Pancreas (tissue), 10 donors: ENCODE measurements at regions not wholly inside any gene's neighbourhood (a gene's known extent, or its start where the extent isn't known, plus 50 kb on each side); places are given as distances from the start of the nearest gene placed in this dataset.

ENCODE experiments used
- ATAC-seq, 4 donors: fragments of 200-7000 bp; cut with Tn5 transposase; one replicate each; pipeline versions ENCODE4 v1.8.0 to v1.9.1; 2020; ENCODE audit warnings: mild to moderate bottlenecking in 4 of 4, moderate library complexity in 4 of 4
- DNase-seq, 6 donors: peaks; one replicate each; pipeline ENCODE4 v3.0.0-alpha.2; 2020
- FAIRE-seq: peaks from 2 replicates; lab custom pipeline; 2012; peaks lifted over from hg19 to GRCh38; lab: Jason Lieb, UNC
- H3K27ac ChIP-seq, 4 donors: fragments of 200-600 bp; sonication (generic); 1 replicate in 3 of 4; 2 replicates in 1 of 4; pipeline versions ENCODE4 v1.5.0 to v1.8.0; 2020
- H3K27me3 ChIP-seq, 4 donors: fragments of 200-600 bp; one replicate each; pipeline ENCODE4 v1.8.0; 2021
- H3K36me3 ChIP-seq, 3 donors: fragments of 200-600 bp; sonication (generic) in 1 of 3; one replicate each; pipeline versions ENCODE4 v1.5.0 to v1.8.0; 2020 to 2021
- H3K4me1 ChIP-seq, 3 donors: fragments of 200-600 bp; one replicate each; pipeline ENCODE4 v1.8.0; 2021
- H3K4me3 ChIP-seq, 4 donors: fragments of 200-600 bp; sonication (generic) in 2 of 4; one replicate each; pipeline versions ENCODE4 v1.5.0 to v1.8.0; 2020 to 2021
- H3K9me3 ChIP-seq, 4 donors: fragments of 200-600 bp; one replicate each; pipeline ENCODE4 v1.8.0; 2021
- WGBS, 2 donors: extraction: QIAGEN DNeasy Blood & Tissue Kit; methylation state at CpG; one replicate each; pipeline ENCODE4 v1.1.7; 2013; 5-methylcytosine and 5-hydroxymethylcytosine counted together
- intact Hi-C, 3 donors: fragments of 100-400 bp; cut with DNase I; formaldehyde crosslinking; loops; one replicate each; pipeline versions ENCODE4 v1.11.1 to v1.14.2; 2022
- TF ChIP-seq, protein P1 (sequence below), 4 donors: fragments of 200-600 bp; sonication (generic) in 3 of 4; IDR thresholded peaks; one replicate each; pipeline versions ENCODE4 v1.5.0 to v1.8.0; 2021; ENCODE audit warnings: antibody characterized with exemption in 4 of 4
- donor health status: healthy with polysubstance abuse.
- donor health status: DM: no; HTN: no; CAD: no; lungs with moderate emphysema.
- donor health status: DM: no; HTN: no; CAD: no.
- donor health status: control.
- donor health status: control.
- donor health status: Bipolar disorder and iron deficiency.
- donor health status: DM: yes; HTN: yes; CAD: no.
- donor health status: DM: no; HTN: no; CAD: no.
- donor health status: DM: no; HTN: no; CAD: no.
- donor health status: DM: yes; HTN: yes; CAD: no.

DNA sequence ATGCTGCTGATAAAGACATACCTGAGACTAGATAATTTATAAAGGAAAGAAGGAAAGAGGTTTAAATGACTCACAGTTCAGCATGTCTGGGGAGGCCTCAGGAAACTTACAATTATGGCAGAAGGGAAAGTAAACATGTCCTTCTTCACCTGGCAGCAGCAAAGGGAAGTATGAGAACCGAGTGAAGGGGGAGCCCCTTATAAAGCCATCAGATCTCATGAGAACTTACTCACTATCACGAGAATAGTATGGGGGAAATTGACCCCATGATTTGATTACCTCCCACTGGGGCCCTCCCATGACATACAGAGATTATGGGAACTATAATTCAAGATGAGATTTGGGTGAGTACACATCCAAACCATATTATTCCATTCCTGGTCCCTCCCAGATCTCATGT is 154.4 kb downstream of the FASLG start:
- FAIRE-seq (no peak), DNase-seq (no peak), ATAC-seq (no peak)
- no peak overlapping the region for H3K4me3 ChIP-seq
- no peaks in the 10 kb centered on the region for H3K9me3 ChIP-seq
- intact Hi-C loops = no loop called here
- H3K27ac ChIP-seq = no peak overlapping the region
- peaks cover 0 to 7% (median 5%) of the 10 kb centered on the region in 3 donors for H3K4me1 ChIP-seq
- H3K36me3 ChIP-seq = no peaks in the 10 kb centered on the region
- no peaks in the 10 kb centered on the region for H3K27me3 ChIP-seq
- TF ChIP-seq, protein P1, sequence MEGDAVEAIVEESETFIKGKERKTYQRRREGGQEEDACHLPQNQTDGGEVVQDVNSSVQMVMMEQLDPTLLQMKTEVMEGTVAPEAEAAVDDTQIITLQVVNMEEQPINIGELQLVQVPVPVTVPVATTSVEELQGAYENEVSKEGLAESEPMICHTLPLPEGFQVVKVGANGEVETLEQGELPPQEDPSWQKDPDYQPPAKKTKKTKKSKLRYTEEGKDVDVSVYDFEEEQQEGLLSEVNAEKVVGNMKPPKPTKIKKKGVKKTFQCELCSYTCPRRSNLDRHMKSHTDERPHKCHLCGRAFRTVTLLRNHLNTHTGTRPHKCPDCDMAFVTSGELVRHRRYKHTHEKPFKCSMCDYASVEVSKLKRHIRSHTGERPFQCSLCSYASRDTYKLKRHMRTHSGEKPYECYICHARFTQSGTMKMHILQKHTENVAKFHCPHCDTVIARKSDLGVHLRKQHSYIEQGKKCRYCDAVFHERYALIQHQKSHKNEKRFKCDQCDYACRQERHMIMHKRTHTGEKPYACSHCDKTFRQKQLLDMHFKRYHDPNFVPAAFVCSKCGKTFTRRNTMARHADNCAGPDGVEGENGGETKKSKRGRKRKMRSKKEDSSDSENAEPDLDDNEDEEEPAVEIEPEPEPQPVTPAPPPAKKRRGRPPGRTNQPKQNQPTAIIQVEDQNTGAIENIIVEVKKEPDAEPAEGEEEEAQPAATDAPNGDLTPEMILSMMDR (IDR thresholded peaks at IDR 0.05) = no peak
- 53 to 55% methylated on average over 2 of the region's 2 CpGs for WGBS, 2 donors

GRCh38 chr1:172814428-172814827 is 155.5 kb downstream of the FASLG start:
- no peak overlapping the region for H3K4me3 ChIP-seq
- H3K9me3 ChIP-seq = no peaks in the 10 kb centered on the region
- no peaks in the 10 kb centered on the region for H3K36me3 ChIP-seq
- peaks cover 0 to 7% (median 5%) of the 10 kb centered on the region in 3 donors for H3K4me1 ChIP-seq
- DNase-seq (no peak), FAIRE-seq (no peak), ATAC-seq (no peak)
- TF ChIP-seq, protein P1 (IDR thresholded peaks at IDR 0.05) = no peak
- intact Hi-C loops = no loop called here
- H3K27me3 ChIP-seq = no peaks in the 10 kb centered on the region
- 82 to 93% methylated on average over 2 of the region's 2 CpGs for WGBS, 2 donors
- no peak overlapping the region for H3K27ac ChIP-seq

GRCh38 chr1:172815740-172816139 is 156.8 kb downstream of the FASLG start:
- H3K27me3 ChIP-seq = no peaks in the 10 kb centered on the region
- TF ChIP-seq, protein P1 (IDR thresholded peaks at IDR 0.05) = no peak
- H3K4me3 ChIP-seq = no peak overlapping the region
- H3K27ac ChIP-seq = no peak overlapping the region
- H3K9me3 ChIP-seq = no peaks in the 10 kb centered on the region
- intact Hi-C loops = no loop called here
- H3K36me3 ChIP-seq = no peaks in the 10 kb centered on the region
- DNase-seq (no peak), FAIRE-seq (no peak), ATAC-seq (no peak)
- H3K4me1 ChIP-seq = peaks cover 0 to 7% (median 5%) of the 10 kb centered on the region in 3 donors

GRCh38 chr1:172818841-172819527 is 160.1 kb downstream of the FASLG start:
- H3K36me3 ChIP-seq = no peaks in the 10 kb centered on the region
- no peaks in the 10 kb centered on the region for H3K4me1 ChIP-seq
- H3K9me3 ChIP-seq = no peaks in the 10 kb centered on the region
- ATAC-seq (peak in 2 of 4 donors; percentile 26 to 52), DNase-seq (no peak), FAIRE-seq (no peak)
- TF ChIP-seq, protein P1 (IDR thresholded peaks at IDR 0.05) = no peak
- intact Hi-C loops = no loop called here
- no peaks in the 10 kb centered on the region for H3K27me3 ChIP-seq
- no peak overlapping the region for H3K4me3 ChIP-seq
- H3K27ac ChIP-seq = no peak overlapping the region
- WGBS, 2 donors = 74 to 81% methylated on average over 6 of the region's 6 CpGs

GRCh38 chr1:172820475-172821158 is 161.7 kb downstream of the FASLG start:
- Histone ChIP-seq H3K9me3 (no peaks in the 10 kb centered on the region), H3K27ac (no peak overlapping the region), H3K36me3 (no peaks in the 10 kb centered on the region), H3K27me3 (no peaks in the 10 kb centered on the region), H3K4me1 (no peaks in the 10 kb centered on the region), H3K4me3 (no peak overlapping the region)
- WGBS, 2 donors = 79 to 82% methylated on average over 4 of the region's 4 CpGs
- TF ChIP-seq, protein P1 (IDR thresholded peaks at IDR 0.05) = no peak
- ATAC-seq (no peak), FAIRE-seq (no peak), DNase-seq (no peak)
- intact Hi-C loops = loop anchor here in 1 of 3 donors (5.0 kb wide), 1 partner anchor 382 kb away; no protein-coding TSS in a partner anchor
